ENCODE measurements at regions not wholly inside any gene's neighbourhood (a gene's known extent, or its start where the extent isn't known, plus 50 kb on each side); places are given as distances from the start of the nearest gene placed in this dataset.

DNA sequence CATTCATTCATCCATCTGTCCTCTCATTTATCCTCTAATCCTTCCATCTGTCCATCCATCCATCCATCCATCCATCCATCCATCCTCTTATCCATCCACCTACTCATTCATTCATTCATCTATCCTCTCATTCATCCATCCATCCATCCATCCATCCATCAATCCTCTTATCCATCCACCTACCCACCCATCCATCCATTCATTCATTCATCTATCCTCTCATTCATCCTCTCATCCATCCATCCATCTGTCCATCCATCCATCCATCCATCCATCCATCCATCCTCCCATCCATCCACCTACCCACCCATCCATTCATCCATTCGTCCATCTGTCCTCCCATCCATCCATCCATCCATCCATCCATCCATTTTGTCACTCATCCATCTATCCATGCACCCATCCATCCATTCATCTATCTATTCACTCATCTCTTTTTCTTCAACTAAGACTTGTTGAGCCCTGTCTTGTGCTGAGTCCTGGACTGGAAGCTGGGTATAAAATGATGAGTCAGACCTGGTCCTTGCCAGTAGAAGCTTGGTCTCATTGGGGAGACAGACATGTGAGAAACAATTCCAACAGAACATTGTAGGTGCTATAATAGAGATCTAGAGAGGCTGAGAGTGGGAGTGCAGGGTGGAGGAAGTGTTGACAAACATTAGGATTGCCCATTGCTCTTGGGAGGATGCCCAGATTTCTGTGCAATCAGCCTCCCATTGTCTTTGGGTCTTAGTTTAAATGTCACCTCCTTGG is 55.0 kb upstream of the IER5L start:
- Histone ChIP-seq H4K20me1 (ENCODE audit: insufficient read depth) (no peaks in the 10 kb centered on the region), H3K4me2 (ENCODE audit: low read length) (no peak overlapping the region), H3K4me3 (replicated peaks in 1 of 2; ENCODE audit: low read depth in 1 of 2, low read length in 2 of 2) (no peak overlapping the region), H3K9me3 (ENCODE audit: control insufficient read depth in 1 of 2, insufficient read depth in 1 of 2, low read depth in 1 of 2, low read length in 2 of 2) (no peaks in the 10 kb centered on the region), H3K79me2 (ENCODE audit: insufficient read depth, low read length) (no peaks in the 10 kb centered on the region), H2AFZ (ENCODE audit: low read depth, low read length, poor library complexity, severe bottlenecking) (no peak overlapping the region), H3K9me2 (ENCODE audit: insufficient read depth) (no peaks in the 10 kb centered on the region), H3K9ac (ENCODE audit: low read length) (no peak overlapping the region), H3K27ac (ENCODE audit: low read depth, low read length) (no peak overlapping the region), H3K36me3 (ENCODE audit: control insufficient read depth in 1 of 2, insufficient read depth in 2 of 2, low read length in 2 of 2) (no peaks in the 10 kb centered on the region), H3K27me3 (ENCODE audit: insufficient read depth, low read length) (no peaks in the 10 kb centered on the region), H3K4me1 (ENCODE audit: control insufficient read depth in 1 of 2, insufficient read depth in 2 of 2, low read length in 2 of 2) (peaks cover 8 to 20% of the 10 kb centered on the region in 2 experiments)
- DNase-seq (ENCODE audit: low read depth, low spot score), result no peak
- intact Hi-C loops (cut with micrococcal nuclease), result no loop called here
- RAD21 ChIA-PET (ENCODE audit: low non-redundant PET in 1 of 2, low total read pairs in 2 of 2, uncharacterized antibody in 2 of 2, unreplicated experiment in 2 of 2), result no interaction called here
- ATAC-seq, result no peak
- CTCF ChIA-PET, result no interaction called here
- POLR2A ChIA-PET, result no interaction called here
- no TSS peak for BruUV-seq (replicated peaks)
- no peak for TF ChIP-seq CEBPB (IDR thresholded peaks at IDR 0.05; ENCODE audit: low read depth)
- no peak for TF ChIP-seq ELF1 (IDR thresholded peaks at IDR 0.05; ENCODE audit: borderline replicate concordance, low read depth)
- no peak for TF ChIP-seq ZNF274 (IDR thresholded peaks at IDR 0.05; ENCODE audit: low read depth, low read length)
- TF ChIP-seq TCF7L2 (IDR thresholded peaks at IDR 0.05; ENCODE audit: borderline replicate concordance, extremely low read depth, insufficient read depth, insufficient read length), result no peak
- TF ChIP-seq REST (IDR thresholded peaks at IDR 0.05; ENCODE audit: low read depth), result no peak
- TF ChIP-seq JUND (IDR thresholded peaks at IDR 0.05), result no peak
- no peak for TF ChIP-seq YY1 (IDR thresholded peaks at IDR 0.05; ENCODE audit: extremely low read depth, insufficient replicate concordance, low read depth, low read length)
- TF ChIP-seq ATF3 (IDR thresholded peaks at IDR 0.05), result no peak
- no peak for TF ChIP-seq ZFX (IDR thresholded peaks at IDR 0.05)
- TF ChIP-seq SIN3A (IDR thresholded peaks at IDR 0.05; ENCODE audit: low read depth), result no peak
